Hematopoietic multipotent progenitor cell treated with erythropoietin and hydrocortisone succinate and interleukin-3 and kit ligand, for 8 days (in vitro differentiated cells): ENCODE measurements at regions not wholly inside any gene's neighbourhood (a gene's known extent, or its start where the extent isn't known, plus 50 kb on each side); places are given as distances from the start of the nearest gene placed in this dataset.
"Not testable (repeated sequence)": the region's sequence is repeated elsewhere in the genome, so short reads cannot be mapped to it uniquely, and the experiment has no call there.

Source experiments
- DNase-seq: peaks from one replicate; pipeline ENCODE4 v3.0.0-alpha.2; 2015

- DNase-seq: no peak
Measured at GRCh38 chr17:77322514-77323412, 182.0 kb downstream of the SEC14L1 start.

- DNase-seq: no peak
Measured at GRCh38 chr17:77323413-77324171, 182.8 kb downstream of the SEC14L1 start.

- no peak for DNase-seq
Measured at GRCh38 chr17:77324227-77324626, 183.5 kb downstream of the SEC14L1 start.

- no peak for DNase-seq
Measured at GRCh38 chr17:77325577-77326075, 184.9 kb downstream of the SEC14L1 start.

- DNase-seq: no peak
Measured at GRCh38 chr17:77326076-77326591, 185.4 kb downstream of the SEC14L1 start.

- DNase-seq: no peak
Measured at GRCh38 chr17:77326636-77327035, 185.9 kb downstream of the SEC14L1 start.

GRCh38 chr17:77327181-77327565 is 186.4 kb downstream of the SEC14L1 start:
- no peak for DNase-seq

- DNase-seq: no peak
Measured at GRCh38 chr17:77327566-77328464, 187.0 kb downstream of the SEC14L1 start.

- DNase-seq: no peak
Measured at GRCh38 chr17:77328823-77329740, 188.3 kb downstream of the SEC14L1 start.

GRCh38 chr17:77329741-77330531 is 189.2 kb downstream of the SEC14L1 start:
- DNase-seq: no peak

GRCh38 chr17:77330602-77331081 is 189.9 kb downstream of the SEC14L1 start:
- DNase-seq: no peak

- peak; percentile 85 for DNase-seq
Measured at GRCh38 chr17:77331301-77331864, 190.6 kb downstream of the SEC14L1 start.

- DNase-seq: no peak
Measured at GRCh38 chr17:77332034-77332971, 191.5 kb downstream of the SEC14L1 start.

GRCh38 chr17:77332981-77333685 is 192.4 kb downstream of the SEC14L1 start:
- peak; percentile 15 for DNase-seq

- no peak for DNase-seq
Measured at GRCh38 chr17:77337150-77337549, 196.4 kb downstream of the SEC14L1 start.

GRCh38 chr17:77341069-77341541 is 200.3 kb downstream of the SEC14L1 start:
- DNase-seq: no peak

- not testable (repeated sequence) for DNase-seq
Measured at GRCh38 chr17:77342656-77342990, 201.9 kb downstream of the SEC14L1 start.
